Uterus (tissue), 2 donors: ENCODE measurements at regions not wholly inside any gene's neighbourhood (a gene's known extent, or its start where the extent isn't known, plus 50 kb on each side); places are given as distances from the start of the nearest gene placed in this dataset.

Experiments used
- POLR2A ChIP-seq, 2 donors: fragments of 450-650 bp; IDR thresholded peaks; one replicate each; pipeline ENCODE4 v1.6.1; 2016; ENCODE audit warnings: antibody characterized with exemption in 2 of 2, mild to moderate bottlenecking in 1 of 2, moderate library complexity in 1 of 2
- TF ChIP-seq, protein P1 (sequence below), 4 experiments: fragments of 200-600 bp in 2 of 4; fragments of 450-650 bp in 2 of 4; sonication (generic) in 2 of 4; IDR thresholded peaks; one replicate each; pipeline ENCODE4 v1.5.1; 2016 to 2019; ENCODE audit warnings: antibody characterized with exemption in 4 of 4, mild to moderate bottlenecking in 2 of 4, moderate library complexity in 1 of 4

DNA sequence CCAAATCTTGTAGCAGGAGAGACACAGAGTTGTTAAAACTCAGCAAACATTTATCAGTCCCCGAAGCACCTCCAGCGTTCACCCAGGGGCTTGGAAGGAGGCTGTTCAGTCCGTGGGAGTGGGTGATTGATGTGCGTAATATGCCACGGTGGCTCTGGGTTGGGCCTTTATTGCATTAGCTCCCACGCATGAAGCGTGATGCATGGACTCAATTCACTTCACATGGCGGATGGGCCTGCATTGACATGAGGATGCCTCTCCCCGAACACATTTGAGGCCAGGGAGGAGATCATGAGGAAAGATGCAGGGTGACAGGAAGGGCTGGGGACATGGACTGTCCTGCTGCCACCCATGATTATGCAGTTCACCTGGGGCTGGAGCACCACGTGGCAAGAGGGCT lies 126.5 kb downstream of the FAM43A start:
- TF ChIP-seq, protein P1, sequence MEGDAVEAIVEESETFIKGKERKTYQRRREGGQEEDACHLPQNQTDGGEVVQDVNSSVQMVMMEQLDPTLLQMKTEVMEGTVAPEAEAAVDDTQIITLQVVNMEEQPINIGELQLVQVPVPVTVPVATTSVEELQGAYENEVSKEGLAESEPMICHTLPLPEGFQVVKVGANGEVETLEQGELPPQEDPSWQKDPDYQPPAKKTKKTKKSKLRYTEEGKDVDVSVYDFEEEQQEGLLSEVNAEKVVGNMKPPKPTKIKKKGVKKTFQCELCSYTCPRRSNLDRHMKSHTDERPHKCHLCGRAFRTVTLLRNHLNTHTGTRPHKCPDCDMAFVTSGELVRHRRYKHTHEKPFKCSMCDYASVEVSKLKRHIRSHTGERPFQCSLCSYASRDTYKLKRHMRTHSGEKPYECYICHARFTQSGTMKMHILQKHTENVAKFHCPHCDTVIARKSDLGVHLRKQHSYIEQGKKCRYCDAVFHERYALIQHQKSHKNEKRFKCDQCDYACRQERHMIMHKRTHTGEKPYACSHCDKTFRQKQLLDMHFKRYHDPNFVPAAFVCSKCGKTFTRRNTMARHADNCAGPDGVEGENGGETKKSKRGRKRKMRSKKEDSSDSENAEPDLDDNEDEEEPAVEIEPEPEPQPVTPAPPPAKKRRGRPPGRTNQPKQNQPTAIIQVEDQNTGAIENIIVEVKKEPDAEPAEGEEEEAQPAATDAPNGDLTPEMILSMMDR (IDR thresholded peaks at IDR 0.05) = no peak
- no peak for TF ChIP-seq POLR2A (IDR thresholded peaks at IDR 0.05)
